HG03175 (cell line): ENCODE measurements at regions not wholly inside any gene's neighbourhood (a gene's known extent, or its start where the extent isn't known, plus 50 kb on each side); places are given as distances from the start of the nearest gene placed in this dataset.

Experiments
- ATAC-seq: cut with Tn5 transposase; IDR thresholded peaks from one replicate; pipeline ENCODE4 v1.9.1; 2021; ENCODE audit warnings: mild to moderate bottlenecking, moderate library complexity; ENCODE audit not compliant: unreplicated experiment

DNA sequence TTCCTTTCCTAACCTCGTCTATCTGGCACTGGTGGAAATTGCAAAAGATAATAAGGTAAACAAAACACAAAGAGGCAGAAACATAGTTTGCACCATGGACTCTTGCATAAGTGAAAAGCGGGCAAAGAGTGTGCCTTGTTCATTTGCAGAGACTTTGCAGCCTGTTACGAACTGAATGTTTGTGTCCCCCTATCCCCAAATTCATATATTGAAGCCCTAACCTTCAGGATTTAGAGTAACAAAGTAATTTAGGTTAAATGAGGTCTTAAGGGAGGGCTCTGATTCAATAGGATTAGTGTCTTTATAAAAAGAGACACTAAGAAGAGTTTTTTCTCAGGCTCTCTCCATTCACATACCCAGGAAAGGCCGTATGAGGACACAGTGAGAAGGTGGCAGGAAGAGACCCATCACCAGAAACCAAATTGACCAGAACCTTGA lies 52.1 kb upstream of the FAM169A start:
- no peak for ATAC-seq

DNA sequence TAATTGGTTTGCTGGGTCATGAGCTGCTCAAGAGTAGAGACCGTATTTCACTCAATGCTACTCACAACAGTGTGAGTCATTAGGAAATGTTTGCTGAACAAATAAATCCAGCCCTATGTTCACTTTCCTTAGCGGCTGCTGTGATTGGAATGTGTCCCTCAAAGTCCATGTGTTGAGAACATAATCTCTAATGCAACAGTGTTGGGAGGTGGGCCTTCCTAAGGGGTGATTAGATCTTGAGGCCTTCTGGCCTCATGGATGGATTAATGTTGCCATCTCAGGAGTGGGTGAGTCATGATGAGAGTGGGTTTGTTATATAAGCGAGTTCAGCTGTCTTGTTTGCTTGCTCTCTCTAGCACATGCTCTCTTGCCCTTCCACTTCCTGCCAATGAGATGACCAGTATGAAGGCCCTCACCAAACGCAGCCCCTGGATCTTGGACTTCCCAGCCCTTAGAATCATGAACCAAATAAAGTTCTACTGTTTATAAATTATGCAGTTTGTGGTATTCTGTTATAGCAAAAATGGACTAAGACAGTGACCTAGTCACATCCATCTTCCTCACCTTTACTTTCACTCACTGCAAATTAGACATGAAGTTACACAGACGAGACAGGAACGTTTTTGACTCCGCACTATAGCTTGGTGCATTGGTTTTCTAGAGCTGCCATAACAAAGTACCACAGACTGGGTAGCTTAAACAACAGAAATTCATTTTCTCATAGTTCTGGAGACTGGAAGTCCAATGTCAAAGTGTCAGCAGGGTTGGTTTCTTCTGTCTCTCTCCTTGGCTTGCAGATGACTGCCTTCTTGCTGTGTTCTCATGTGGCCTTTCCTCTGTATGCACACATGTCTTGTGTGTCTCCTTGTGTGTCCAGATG lies 50.9 kb upstream of the FAM169A start:
- no peak for ATAC-seq
